ENCODE measurements at regions not wholly inside any gene's neighbourhood (a gene's known extent, or its start where the extent isn't known, plus 50 kb on each side); places are given as distances from the start of the nearest gene placed in this dataset.

DNA sequence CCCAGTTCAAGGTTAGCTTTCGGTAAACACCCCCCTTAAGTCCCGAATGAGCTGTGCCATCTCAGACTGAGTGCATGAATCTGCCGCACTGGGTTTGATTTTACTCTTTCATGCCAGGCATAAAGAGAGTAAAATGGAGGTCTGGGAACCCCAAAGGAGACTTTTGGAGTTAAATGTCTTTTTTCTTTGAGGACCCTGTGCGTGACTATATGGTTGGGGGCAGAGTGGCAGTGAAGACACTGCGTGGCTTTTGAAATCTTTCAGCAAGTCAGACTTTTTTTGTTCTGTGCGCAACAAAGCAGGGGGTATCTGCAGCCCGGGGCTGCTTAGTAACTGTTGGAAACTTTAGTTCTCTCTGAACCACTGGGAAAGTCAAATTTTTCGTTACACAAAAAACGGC lies 392.9 kb upstream of the SALL1 start:
- Histone ChIP-seq H3K27me3 (ENCODE audit: control insufficient read depth in 2 of 2, insufficient read depth in 2 of 2, low read length in 2 of 2) (no peaks in the 10 kb centered on the region), H3K9ac (replicated peaks; ENCODE audit: extremely low read depth, insufficient read depth, low read length) (no peak overlapping the region), H3K36me3 (ENCODE audit: control insufficient read depth in 2 of 2, extremely low read depth in 1 of 2, insufficient read depth in 2 of 2, low read length in 2 of 2) (no peaks in the 10 kb centered on the region), H3K79me2 (ENCODE audit: control insufficient read depth, insufficient read depth, low read length) (no peaks in the 10 kb centered on the region), H3K27ac (ENCODE audit: insufficient read depth, low read depth, low read length) (no peak overlapping the region), H4K20me1 (replicated peaks; ENCODE audit: control insufficient read depth, extremely low read depth, insufficient read depth, low read length) (no peaks in the 10 kb centered on the region), H2AFZ (ENCODE audit: low read depth, low read length) (no peak overlapping the region), H3K4me1 (ENCODE audit: control insufficient read depth, extremely low read depth, insufficient read depth, low read length) (peaks cover 13% of the 10 kb centered on the region), H3K4me2 (ENCODE audit: insufficient read depth, low read length) (no peak overlapping the region), H3K4me3 (replicated peaks in 1 of 3; ENCODE audit: insufficient read depth in 1 of 3, low read depth in 1 of 3, low read length in 3 of 3) (no peak overlapping the region), H3K9me1 (replicated peaks; ENCODE audit: control insufficient read depth, extremely low read depth, insufficient read depth, low read length) (no peaks in the 10 kb centered on the region), H3K9me3 (replicated peaks; ENCODE audit: control insufficient read depth, insufficient read depth, low read length) (no peaks in the 10 kb centered on the region)
- ChIA-PET POLR2A (no interaction called here), CTCF (no interaction called here)
- no peak for DNase-seq (ENCODE audit: low read depth, low spot score)
- intact Hi-C loops (cut with micrococcal nuclease) = no loop called here
- dilution Hi-C loops (cut with MboI; ENCODE audit: extremely low pct_ligation_motif_present, low sequenced_read_pairs) = no loop called here
- TF ChIP-seq FOS (IDR thresholded peaks at IDR 0.05; ENCODE audit: borderline replicate concordance, insufficient read depth, low read length) (no peak), EZH2 (IDR thresholded peaks at IDR 0.05; ENCODE audit: borderline replicate concordance, low read depth, low read length, severe bottlenecking) (no peak), MYC (IDR thresholded peaks at IDR 0.05; ENCODE audit: low read depth, low read length) (no peak), GATA2 (IDR thresholded peaks at IDR 0.05; ENCODE audit: insufficient read depth, insufficient read length, low read depth, low read length) (no peak), POLR2AphosphoS5 (IDR thresholded peaks at IDR 0.05; ENCODE audit: insufficient read depth, low read depth, low read length) (no peak), JUN (IDR thresholded peaks at IDR 0.05; ENCODE audit: borderline replicate concordance, insufficient read depth, insufficient read length, low read depth) (no peak), POLR2A (IDR thresholded peaks at IDR 0.05; ENCODE audit: low read depth, low read length) (no peak)
- TF ChIP-seq, protein P1, sequence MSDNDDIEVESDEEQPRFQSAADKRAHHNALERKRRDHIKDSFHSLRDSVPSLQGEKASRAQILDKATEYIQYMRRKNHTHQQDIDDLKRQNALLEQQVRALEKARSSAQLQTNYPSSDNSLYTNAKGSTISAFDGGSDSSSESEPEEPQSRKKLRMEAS (IDR thresholded peaks at IDR 0.05; ENCODE audit: insufficient read depth, insufficient read length) = no peak
- TF ChIP-seq, protein P2, sequence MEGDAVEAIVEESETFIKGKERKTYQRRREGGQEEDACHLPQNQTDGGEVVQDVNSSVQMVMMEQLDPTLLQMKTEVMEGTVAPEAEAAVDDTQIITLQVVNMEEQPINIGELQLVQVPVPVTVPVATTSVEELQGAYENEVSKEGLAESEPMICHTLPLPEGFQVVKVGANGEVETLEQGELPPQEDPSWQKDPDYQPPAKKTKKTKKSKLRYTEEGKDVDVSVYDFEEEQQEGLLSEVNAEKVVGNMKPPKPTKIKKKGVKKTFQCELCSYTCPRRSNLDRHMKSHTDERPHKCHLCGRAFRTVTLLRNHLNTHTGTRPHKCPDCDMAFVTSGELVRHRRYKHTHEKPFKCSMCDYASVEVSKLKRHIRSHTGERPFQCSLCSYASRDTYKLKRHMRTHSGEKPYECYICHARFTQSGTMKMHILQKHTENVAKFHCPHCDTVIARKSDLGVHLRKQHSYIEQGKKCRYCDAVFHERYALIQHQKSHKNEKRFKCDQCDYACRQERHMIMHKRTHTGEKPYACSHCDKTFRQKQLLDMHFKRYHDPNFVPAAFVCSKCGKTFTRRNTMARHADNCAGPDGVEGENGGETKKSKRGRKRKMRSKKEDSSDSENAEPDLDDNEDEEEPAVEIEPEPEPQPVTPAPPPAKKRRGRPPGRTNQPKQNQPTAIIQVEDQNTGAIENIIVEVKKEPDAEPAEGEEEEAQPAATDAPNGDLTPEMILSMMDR (IDR thresholded peaks at IDR 0.05; ENCODE audit: extremely low read depth in 1 of 2, insufficient read depth in 1 of 2, low read depth in 1 of 2, low read length in 2 of 2) = no peak
- no peak for FAIRE-seq
- BruUV-seq (replicated peaks) = no TSS peak

All from endothelial cell of umbilical vein (primary cell).